ENCODE measurements at regions not wholly inside any gene's neighbourhood (a gene's known extent, or its start where the extent isn't known, plus 50 kb on each side); places are given as distances from the start of the nearest gene placed in this dataset.
"Not testable (repeated sequence)": the region's sequence is repeated elsewhere in the genome, so short reads cannot be mapped to it uniquely, and the experiment has no call there.

DNA sequence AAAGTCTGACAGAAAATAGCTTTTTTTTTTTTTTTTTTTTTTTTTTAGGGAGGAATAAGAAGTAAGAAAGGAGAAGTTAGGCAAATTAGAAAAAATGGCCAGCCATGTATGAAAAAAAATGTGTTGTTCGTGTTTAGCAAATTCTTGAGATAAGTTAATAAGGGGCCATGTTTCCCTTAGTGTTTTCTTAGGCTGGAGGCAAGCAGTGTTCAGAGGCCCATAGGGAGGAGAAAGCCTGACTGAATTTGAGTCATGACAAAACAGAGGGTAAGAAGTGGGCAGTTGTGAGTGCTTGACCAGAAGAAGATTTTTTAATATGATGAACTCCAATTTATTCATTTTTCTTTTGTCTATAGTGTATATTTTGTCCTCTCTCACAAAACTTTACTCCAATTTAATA is 766.4 kb downstream of the FAM181B start:
- DNase-seq: no peak
- Histone ChIP-seq H3K9me3 (no peaks in the 10 kb centered on the region), H3K4me3 (no peak overlapping the region), H3K36me3 (no peaks in the 10 kb centered on the region), H3K27me3 (no peaks in the 10 kb centered on the region), H3K27ac (no peak overlapping the region), H3K4me1 (no peaks in the 10 kb centered on the region)
- intact Hi-C loops (cut with DNase I): no loop called here
- TF ChIP-seq EP300 (IDR thresholded peaks at IDR 0.05) (no peak), POLR2AphosphoS5 (IDR thresholded peaks at IDR 0.05) (no peak), POLR2A (IDR thresholded peaks at IDR 0.05) (no peak)
- TF ChIP-seq, protein P1, sequence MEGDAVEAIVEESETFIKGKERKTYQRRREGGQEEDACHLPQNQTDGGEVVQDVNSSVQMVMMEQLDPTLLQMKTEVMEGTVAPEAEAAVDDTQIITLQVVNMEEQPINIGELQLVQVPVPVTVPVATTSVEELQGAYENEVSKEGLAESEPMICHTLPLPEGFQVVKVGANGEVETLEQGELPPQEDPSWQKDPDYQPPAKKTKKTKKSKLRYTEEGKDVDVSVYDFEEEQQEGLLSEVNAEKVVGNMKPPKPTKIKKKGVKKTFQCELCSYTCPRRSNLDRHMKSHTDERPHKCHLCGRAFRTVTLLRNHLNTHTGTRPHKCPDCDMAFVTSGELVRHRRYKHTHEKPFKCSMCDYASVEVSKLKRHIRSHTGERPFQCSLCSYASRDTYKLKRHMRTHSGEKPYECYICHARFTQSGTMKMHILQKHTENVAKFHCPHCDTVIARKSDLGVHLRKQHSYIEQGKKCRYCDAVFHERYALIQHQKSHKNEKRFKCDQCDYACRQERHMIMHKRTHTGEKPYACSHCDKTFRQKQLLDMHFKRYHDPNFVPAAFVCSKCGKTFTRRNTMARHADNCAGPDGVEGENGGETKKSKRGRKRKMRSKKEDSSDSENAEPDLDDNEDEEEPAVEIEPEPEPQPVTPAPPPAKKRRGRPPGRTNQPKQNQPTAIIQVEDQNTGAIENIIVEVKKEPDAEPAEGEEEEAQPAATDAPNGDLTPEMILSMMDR (IDR thresholded peaks at IDR 0.05): no peak
- 33 to 39% methylated on average over 1 of the region's 1 CpG for WGBS, 2 donors

- H3K4me3 ChIP-seq: no peak overlapping the region
- no peaks in the 10 kb centered on the region for H3K36me3 ChIP-seq
- H3K9me3 ChIP-seq: no peaks in the 10 kb centered on the region
- TF ChIP-seq POLR2A (IDR thresholded peaks at IDR 0.05) (no peak), POLR2AphosphoS5 (IDR thresholded peaks at IDR 0.05) (no peak), EP300 (IDR thresholded peaks at IDR 0.05) (no peak)
- TF ChIP-seq, protein P1 (IDR thresholded peaks at IDR 0.05): no peak
- whole genome bisulfite sequencing, 2 donors: 80 to 81% methylated on average over 3 of the region's 3 CpGs
- H3K27ac ChIP-seq: no peak overlapping the region
- H3K4me1 ChIP-seq: no peaks in the 10 kb centered on the region
- DNase-seq: no peak
- intact Hi-C loops (cut with DNase I): no loop called here
- H3K27me3 ChIP-seq: no peaks in the 10 kb centered on the region
Measured at GRCh38 chr11:81966340-81966739, 767.3 kb downstream of the FAM181B start.

DNA sequence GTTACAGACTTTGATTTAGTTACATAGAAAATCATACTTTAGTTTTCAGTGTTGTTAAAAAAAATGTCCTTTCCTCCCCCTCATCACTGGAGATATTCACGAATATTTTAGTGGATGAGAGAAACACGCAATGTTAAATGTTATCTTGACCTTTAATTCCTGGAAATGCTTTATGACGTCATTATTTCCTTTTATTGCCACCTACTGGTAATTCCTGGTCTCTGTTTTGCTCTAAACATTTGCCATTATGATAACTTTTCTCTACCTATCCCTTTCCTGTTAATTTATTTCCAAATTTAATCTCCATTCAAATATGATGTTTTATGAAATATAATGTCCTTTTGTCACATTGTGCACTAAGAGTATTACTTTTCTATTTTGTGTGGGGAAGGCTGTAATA is 770.6 kb downstream of the FAM181B start:
- no peak for TF ChIP-seq POLR2AphosphoS5 (IDR thresholded peaks at IDR 0.05)
- TF ChIP-seq EP300 (IDR thresholded peaks at IDR 0.05): no peak
- no peak for TF ChIP-seq POLR2A (IDR thresholded peaks at IDR 0.05)
- TF ChIP-seq, protein P1 (IDR thresholded peaks at IDR 0.05): no peak
- no peak overlapping the region for H3K27ac ChIP-seq
- no peak for DNase-seq
- H3K4me1 ChIP-seq: no peaks in the 10 kb centered on the region
- H3K27me3 ChIP-seq: no peaks in the 10 kb centered on the region
- H3K9me3 ChIP-seq: no peaks in the 10 kb centered on the region
- H3K36me3 ChIP-seq: no peaks in the 10 kb centered on the region
- intact Hi-C loops (cut with DNase I): no loop called here
- no peak overlapping the region for H3K4me3 ChIP-seq
- WGBS, 2 donors: 12 to 15% methylated on average over 3 of the region's 3 CpGs

GRCh38 chr11:81960443-81960842 is 773.2 kb downstream of the FAM181B start:
- Histone ChIP-seq H3K27me3 (no peaks in the 10 kb centered on the region), H3K4me3 (no peak overlapping the region), H3K4me1 (no peaks in the 10 kb centered on the region), H3K36me3 (no peaks in the 10 kb centered on the region), H3K9me3 (no peaks in the 10 kb centered on the region), H3K27ac (no peak overlapping the region)
- TF ChIP-seq EP300 (IDR thresholded peaks at IDR 0.05) (no peak), POLR2A (IDR thresholded peaks at IDR 0.05) (no peak), POLR2AphosphoS5 (IDR thresholded peaks at IDR 0.05) (no peak)
- TF ChIP-seq, protein P1 (IDR thresholded peaks at IDR 0.05): no peak
- DNase-seq: no peak
- WGBS, 2 donors: 77 to 78% methylated on average over 3 of the region's 3 CpGs
- intact Hi-C loops (cut with DNase I): no loop called here

- intact Hi-C loops (cut with DNase I): no loop called here
Measured at GRCh38 chr11:81959341-81959740, 774.3 kb downstream of the FAM181B start.

GRCh38 chr11:81954301-81954700 is 779.4 kb downstream of the FAM181B start:
- H3K4me3 ChIP-seq; H3K36me3 ChIP-seq; H3K27ac ChIP-seq; H3K27me3 ChIP-seq; H3K9me3 ChIP-seq; H3K4me1 ChIP-seq; DNase-seq; intact Hi-C loops (cut with DNase I): not testable (repeated sequence)
- whole genome bisulfite sequencing, 2 donors: 94 to 95% methylated on average over 6 of the region's 6 CpGs

More at GRCh38 chr11:81959341-81959740, 774.3 kb downstream of the FAM181B start:
- H3K27me3 ChIP-seq: no peaks in the 10 kb centered on the region
- WGBS, 2 donors: 44 to 54% methylated on average over 2 of the region's 2 CpGs
- H3K4me3 ChIP-seq: no peak overlapping the region
- no peaks in the 10 kb centered on the region for H3K4me1 ChIP-seq
- TF ChIP-seq POLR2A (IDR thresholded peaks at IDR 0.05) (no peak), POLR2AphosphoS5 (IDR thresholded peaks at IDR 0.05) (no peak), EP300 (IDR thresholded peaks at IDR 0.05) (no peak)
- TF ChIP-seq, protein P1 (IDR thresholded peaks at IDR 0.05): no peak
- no peaks in the 10 kb centered on the region for H3K36me3 ChIP-seq
- H3K9me3 ChIP-seq: no peaks in the 10 kb centered on the region
- DNase-seq: no peak
- no peak overlapping the region for H3K27ac ChIP-seq

All from sigmoid colon (tissue), 6 donors.